Epithelial cell of esophagus (primary cell): ENCODE measurements at regions not wholly inside any gene's neighbourhood (a gene's known extent, or its start where the extent isn't known, plus 50 kb on each side); places are given as distances from the start of the nearest gene placed in this dataset.
A peak's percentile ranks its signal among the peaks of the same experiment; 100 is the strongest.

Source experiments
- DNase-seq: peaks from one replicate; pipeline ENCODE4 v3.0.0; 2010; ENCODE audit warnings: low read depth
- H3K4me3 ChIP-seq: 2 replicates; pipeline ENCODE4 v1.5.1; 2011; ENCODE audit warnings: mild to moderate bottlenecking, low read length, control low read depth
- CTCF ChIP-seq: IDR thresholded peaks from 2 replicates; pipeline ENCODE4 v1.5.1; 2011; ENCODE audit warnings: low read depth, mild to moderate bottlenecking, low read length, control low read depth, inconsistent platforms; ENCODE audit not compliant: insufficient read depth; ENCODE audit errors: missing control alignments

DNA sequence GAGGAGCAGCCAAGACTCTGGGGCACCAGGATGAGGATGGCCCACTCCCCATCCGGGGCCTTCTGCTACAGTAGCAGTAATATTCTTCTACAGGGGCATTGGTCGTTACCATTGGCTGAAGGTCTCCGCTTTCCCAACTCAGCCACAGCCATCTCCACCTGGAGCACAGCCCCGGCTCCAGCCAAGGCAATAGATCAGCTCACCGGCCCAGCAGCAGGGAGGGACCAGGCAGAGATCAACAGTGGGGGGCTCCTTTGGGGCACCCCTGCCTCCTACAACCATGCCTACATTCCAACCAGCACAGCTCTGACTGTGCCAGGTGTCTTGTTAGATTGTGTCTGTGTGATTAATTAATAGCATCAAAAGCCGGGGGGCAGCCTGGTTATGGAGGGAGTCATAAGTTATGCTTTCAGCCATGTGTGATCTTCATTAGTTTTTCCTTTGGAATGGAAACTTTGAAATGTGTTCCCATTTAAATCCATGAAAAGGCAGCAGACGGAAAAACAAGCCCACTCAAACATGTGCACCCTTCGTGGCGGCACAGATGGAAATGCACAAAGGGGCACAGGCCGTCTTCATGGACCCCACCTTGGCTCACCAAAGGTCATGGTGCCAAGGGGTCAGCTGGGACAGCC, 68.6 kb upstream of the BZW1 start:
- DNase-seq: no peak
- no peak for TF ChIP-seq CTCF

DNA sequence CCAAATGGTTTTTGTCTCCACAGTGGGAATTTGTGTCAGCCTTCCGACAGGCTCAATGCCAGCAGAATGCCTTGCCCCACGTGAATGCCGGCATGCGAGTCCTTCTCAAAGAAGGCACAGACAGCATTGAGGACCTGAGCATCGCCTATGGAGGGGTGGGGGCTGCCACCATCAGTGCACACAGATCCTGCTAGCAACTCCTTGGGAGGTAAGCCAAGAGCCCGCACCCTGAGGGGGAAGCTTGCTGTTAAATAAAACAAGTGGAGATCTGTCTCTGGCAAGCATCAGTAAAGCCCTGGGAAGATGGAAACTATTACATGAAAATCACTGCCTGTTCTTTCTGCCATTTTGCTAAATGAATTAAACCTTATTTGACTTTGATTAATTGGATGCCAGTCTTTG, 67.5 kb upstream of the BZW1 start:
- TF ChIP-seq CTCF: no peak
- no peak for DNase-seq
- no peak overlapping the region for H3K4me3 ChIP-seq

More for the DNA sequence above, 68.6 kb upstream of the BZW1 start:
- H3K4me3 ChIP-seq: no peak overlapping the region

DNA sequence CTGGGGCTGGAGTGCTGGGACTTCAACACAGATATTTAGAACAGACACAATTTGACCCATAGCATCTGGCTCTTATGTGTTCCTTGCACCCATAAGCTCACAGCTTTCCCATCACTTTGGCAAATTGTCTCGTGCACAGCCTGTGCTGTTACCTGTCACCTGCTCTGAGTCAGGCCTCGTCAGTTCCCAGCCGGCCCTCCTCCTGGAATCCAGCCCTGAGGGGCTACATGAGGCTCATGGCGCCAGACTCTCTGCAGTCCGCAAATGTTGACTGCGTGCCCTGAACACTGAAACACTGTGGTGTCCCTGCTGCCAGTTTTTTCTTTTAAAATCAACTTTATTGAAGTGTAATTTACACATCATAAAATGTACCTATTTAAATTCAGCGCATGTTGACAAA, 65.4 kb upstream of the BZW1 start:
- TF ChIP-seq CTCF: no peak
- no peak overlapping the region for H3K4me3 ChIP-seq
- peak; percentile 29 for DNase-seq

- H3K4me3 ChIP-seq: no peak overlapping the region
- DNase-seq: no peak
- no peak for TF ChIP-seq CTCF
Observed at GRCh38 chr2:200747668-200748618, 63.8 kb upstream of the BZW1 start.

GRCh38 chr2:200748779-200749178, 62.9 kb upstream of the BZW1 start:
- H3K4me3 ChIP-seq: no peak overlapping the region
- no peak for DNase-seq
- TF ChIP-seq CTCF: no peak

DNA sequence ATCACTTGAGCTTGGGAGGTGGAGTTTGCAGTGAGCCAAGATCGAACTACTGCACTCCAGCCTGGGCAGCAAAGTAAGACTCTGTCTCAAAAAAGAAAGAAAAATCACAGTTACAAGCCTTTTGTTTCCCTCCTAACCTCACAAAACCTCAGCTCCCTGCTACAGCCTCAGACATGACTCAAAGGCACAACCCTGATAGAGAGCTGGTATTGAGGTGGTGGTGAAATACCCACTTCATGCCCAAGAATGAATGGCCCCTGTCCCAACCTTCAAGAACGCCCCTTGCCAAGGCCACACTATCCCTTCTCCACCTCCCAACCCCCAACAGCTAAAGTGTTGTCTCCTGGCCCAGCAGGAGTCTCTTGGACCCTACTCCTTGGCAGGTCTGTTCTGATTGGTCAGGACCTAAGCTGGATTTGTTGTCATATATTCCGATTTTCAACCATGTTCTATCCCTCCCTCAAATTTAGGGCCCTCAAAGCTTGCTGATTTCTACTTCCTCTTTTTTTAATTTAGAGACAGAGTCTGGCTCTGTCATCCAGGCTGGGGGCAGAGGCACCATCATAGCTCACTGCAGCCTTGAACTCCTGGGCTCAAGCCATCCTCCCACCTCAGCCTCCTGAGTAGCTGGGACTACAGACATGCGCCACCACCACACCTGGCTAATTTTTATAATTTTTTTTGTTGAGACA, 61.9 kb upstream of the BZW1 start:
- no peak for TF ChIP-seq CTCF
- no peak for DNase-seq

More for the DNA sequence above, 61.9 kb upstream of the BZW1 start:
- H3K4me3 ChIP-seq: no peak overlapping the region
